ENCODE measurements at regions not wholly inside any gene's neighbourhood (a gene's known extent, or its start where the extent isn't known, plus 50 kb on each side); places are given as distances from the start of the nearest gene placed in this dataset.

GRCh38 chr1:234969011-234969441 lies 159.6 kb downstream of the TOMM20 start (continued):
- TF ChIP-seq ZNF687 (CRISPR knock-in tag; IDR thresholded peaks at IDR 0.05): no peak
- no peak for TF ChIP-seq TBX2 (CRISPR knock-in tag; IDR thresholded peaks at IDR 0.05; ENCODE audit: borderline replicate concordance)
- no peak for TF ChIP-seq CENPT (CRISPR knock-in tag; IDR thresholded peaks at IDR 0.05; ENCODE audit: low read depth)
- no peak for TF ChIP-seq SNAPC2 (CRISPR knock-in tag; IDR thresholded peaks at IDR 0.05)
- TF ChIP-seq REPIN1 (CRISPR knock-in tag; IDR thresholded peaks at IDR 0.05; ENCODE audit: borderline replicate concordance, low read depth): no peak
- no peak for TF ChIP-seq ZNF562 (CRISPR knock-in tag; IDR thresholded peaks at IDR 0.05; ENCODE audit: borderline replicate concordance)
- TF ChIP-seq ZSCAN30 (CRISPR knock-in tag; IDR thresholded peaks at IDR 0.05): no peak
- TF ChIP-seq SRSF9 (IDR thresholded peaks at IDR 0.05; ENCODE audit: borderline replicate concordance, insufficient read depth, low read depth, low read length, poor library complexity, severe bottlenecking): no peak
- TF ChIP-seq ZNF296 (CRISPR knock-in tag; conservative IDR thresholded peaks at IDR 0.05): no peak
- no peak for TF ChIP-seq RNF2 (conservative IDR thresholded peaks at IDR 0.05; ENCODE audit: low read depth)
- TF ChIP-seq ZNF512 (CRISPR knock-in tag; IDR thresholded peaks at IDR 0.05): no peak
